SK-N-SH (cell line): ENCODE measurements at regions not wholly inside any gene's neighbourhood (a gene's known extent, or its start where the extent isn't known, plus 50 kb on each side); places are given as distances from the start of the nearest gene placed in this dataset.

ENCODE experiments used
- CTCF ChIA-PET: fragments of 300-600, 350-600 bp; formaldehyde crosslinking; extraction: SDS; loops from one replicate; lab custom pipeline; 2021; lab: Yijun Ruan, JAX
- POLR2A ChIA-PET: fragments of 350-600 bp; sonication (Branson Sonifier 250); formaldehyde crosslinking; extraction: SDS; loops from one replicate; lab custom pipeline; 2020; ENCODE audit warnings: antibody characterized with exemption, inconsistent platforms; lab: Yijun Ruan, JAX
- DNase-seq: peaks from one replicate; pipeline ENCODE4 v3.0.0; 2012
- H2AFZ ChIP-seq: fragments of 200-600 bp; sonication (generic); 2 replicates; pipeline ENCODE4 v1.8.1; 2016; ENCODE audit warnings: antibody characterized with exemption, mild to moderate bottlenecking, low read depth
- H3F3A ChIP-seq: fragments of 200-600 bp; sonication (generic); replicated peaks from 2 replicates; pipeline ENCODE3; 2016; ENCODE audit warnings: antibody characterized with exemption, mild to moderate bottlenecking; ENCODE audit not compliant: insufficient read depth
- H3K27ac ChIP-seq, 2 experiments: fragments of 200-500 bp in 1 of 2; fragments of 200-600 bp in 1 of 2; sonication (Bioruptor generic) in 1 of 2; sonication (generic), shearing (Covaris generic) in 1 of 2; 2 replicates each; pipeline versions ENCODE4 v1.5.1 to v1.6.1; 2014 to 2016; ENCODE audit warnings: low read depth in 2 of 2, inconsistent platforms in 1 of 2, low read length in 1 of 2, mild to moderate bottlenecking in 1 of 2, mixed read lengths in 1 of 2
- H3K27me3 ChIP-seq: fragments of 200-600 bp; sonication (generic), shearing (Covaris generic); 2 replicates; pipeline ENCODE4 v1.6.1; 2016; ENCODE audit warnings: mixed run types; ENCODE audit not compliant: insufficient read depth
- H3K36me3 ChIP-seq, 2 experiments: fragments of 200-500 bp in 1 of 2; fragments of 200-600 bp in 1 of 2; sonication (Bioruptor generic) in 1 of 2; sonication (generic) in 1 of 2; replicated peaks in 1 of 2; 2 replicates each; pipeline versions ENCODE3 to v1.5.1; 2014 to 2016; ENCODE audit warnings: low read length in 1 of 2, mild to moderate bottlenecking in 1 of 2; ENCODE audit not compliant: insufficient read depth in 2 of 2, control insufficient read depth in 1 of 2
- H3K4me1 ChIP-seq, 2 experiments: fragments of 200-500 bp in 1 of 2; fragments of 200-600 bp in 1 of 2; sonication (Bioruptor generic) in 1 of 2; sonication (generic), shearing (Covaris generic) in 1 of 2; 2 replicates each; pipeline versions ENCODE4 v1.5.1 to v1.6.1; 2014 to 2016; ENCODE audit warnings: low read depth in 1 of 2, low read length in 1 of 2, mixed run types in 1 of 2; ENCODE audit not compliant: insufficient read depth in 2 of 2, control insufficient read depth in 1 of 2
- H3K4me2 ChIP-seq: fragments of 200-600 bp; sonication (generic), shearing (Covaris generic); 2 replicates; pipeline ENCODE4 v1.6.1; 2017; ENCODE audit warnings: mixed run types
- H3K4me3 ChIP-seq, 2 experiments: fragments of 200-500 bp in 1 of 2; fragments of 200-600 bp in 1 of 2; sonication (Bioruptor generic) in 1 of 2; sonication (generic), shearing (Covaris generic) in 1 of 2; 2 replicates each; pipeline versions ENCODE4 v1.5.1 to v1.8.1; 2014 to 2016; ENCODE audit warnings: low read depth in 2 of 2, inconsistent platforms in 1 of 2, low read length in 1 of 2, mild to moderate bottlenecking in 1 of 2, mixed read lengths in 1 of 2, moderate library complexity in 1 of 2
- H3K79me2 ChIP-seq: fragments of 200-600 bp; sonication (generic); 2 replicates; pipeline ENCODE4 v1.8.1; 2017; ENCODE audit warnings: mild to moderate bottlenecking; ENCODE audit not compliant: insufficient read depth
- H3K9ac ChIP-seq: fragments of 200-600 bp; sonication (generic); 2 replicates; pipeline ENCODE4 v1.6.1; 2017; ENCODE audit warnings: mixed run types
- H3K9me2 ChIP-seq: fragments of 200-600 bp; sonication (generic); 2 replicates; pipeline ENCODE4 v1.6.1; 2017; ENCODE audit warnings: mixed run types
- H3K9me3 ChIP-seq: fragments of 200-600 bp; sonication (generic); 2 replicates; pipeline ENCODE4 v1.6.1; 2017; ENCODE audit warnings: mixed run types, mild to moderate bottlenecking, moderate library complexity
- H4K20me1 ChIP-seq: fragments of 200-600 bp; sonication (generic); 2 replicates; pipeline ENCODE4 v1.6.1; 2017; ENCODE audit warnings: mild to moderate bottlenecking, mixed run types; ENCODE audit not compliant: insufficient read depth
- ELF1 ChIP-seq: IDR thresholded peaks from 2 replicates; pipeline ENCODE4 v1.4.0; 2012
- FOSL2 ChIP-seq: IDR thresholded peaks from 2 replicates; pipeline ENCODE4 v1.4.0; 2012; ENCODE audit warnings: low read depth, mild to moderate bottlenecking, moderate library complexity, borderline replicate concordance
- GABPA ChIP-seq: IDR thresholded peaks from 2 replicates; pipeline ENCODE4 v1.4.0; 2012; ENCODE audit warnings: low read depth, mild to moderate bottlenecking
- RAD21 ChIP-seq: IDR thresholded peaks from 2 replicates; pipeline ENCODE4 v1.6.1; 2012; ENCODE audit warnings: mild to moderate bottlenecking, low read length
- RCOR1 ChIP-seq: fragments of 150-350 bp; IDR thresholded peaks from 2 replicates; pipeline ENCODE4 v1.6.1; 2017; ENCODE audit warnings: antibody characterized with exemption, low read length
- RFX5 ChIP-seq: IDR thresholded peaks from 2 replicates; pipeline ENCODE4 v1.6.1; 2012; ENCODE audit warnings: mild to moderate bottlenecking, improper control_type of control experiment, low read length
- SIN3A ChIP-seq: IDR thresholded peaks from 2 replicates; pipeline ENCODE4 v1.6.1; 2012; ENCODE audit warnings: low read depth, mild to moderate bottlenecking, low read length, moderate library complexity, borderline replicate concordance
- TAF1 ChIP-seq: IDR thresholded peaks from 2 replicates; pipeline ENCODE4 v1.6.1; 2012; ENCODE audit warnings: low read depth, mild to moderate bottlenecking, low read length, moderate library complexity, borderline replicate concordance
- TCF12 ChIP-seq: IDR thresholded peaks from 2 replicates; pipeline ENCODE4 v1.4.0; 2012
- YY1 ChIP-seq: IDR thresholded peaks from 2 replicates; pipeline ENCODE4 v1.4.0; 2012; ENCODE audit warnings: low read depth, mild to moderate bottlenecking
- WGBS: methylation state at CpG from one replicate; pipeline ENCODE4 v1.1.6; 2017; ENCODE audit warnings: low lambda C conversion rate; 5-methylcytosine and 5-hydroxymethylcytosine counted together
- TF ChIP-seq, protein P1 (sequence below): IDR thresholded peaks from 2 replicates; pipeline ENCODE4 v1.4.0; 2012; ENCODE audit warnings: low read depth, borderline replicate concordance
- TF ChIP-seq, protein P2 (sequence below): fragments of 200-600 bp; sonication (generic); IDR thresholded peaks from 2 replicates; pipeline ENCODE4 v1.6.1; 2017; ENCODE audit warnings: antibody characterized with exemption, mild to moderate bottlenecking, moderate library complexity

DNA sequence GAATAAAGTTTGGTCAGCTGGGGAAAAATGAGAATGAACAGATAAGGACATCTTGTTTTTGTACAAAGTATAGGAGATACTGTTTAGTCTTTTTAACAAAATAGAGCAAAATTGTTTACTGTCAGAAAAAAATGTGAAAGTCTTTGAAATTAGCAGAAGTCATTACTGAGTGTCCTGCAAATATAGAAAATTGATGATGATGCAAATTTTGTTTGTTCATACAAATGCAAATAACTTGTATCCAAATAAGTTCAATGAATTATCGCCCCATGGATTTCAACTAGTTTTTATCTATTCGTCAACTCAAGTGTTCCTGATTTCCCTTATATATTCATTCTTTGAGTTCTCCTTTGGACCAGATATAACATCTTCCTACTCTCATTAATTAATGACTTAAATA lies 378.0 kb upstream of the SGO1 start:
- Histone ChIP-seq H3F3A (no peaks in the 10 kb centered on the region), H3K27ac (peak overlapping the region in 1 of 2 experiments; percentile 74; a peak in 1 of 4 replicates), H3K9me2 (no peaks in the 10 kb centered on the region), H3K4me3 (no peak overlapping the region), H3K4me1 (peaks cover 0 to 2% of the 10 kb centered on the region in 2 experiments; a peak in 2 of 4 replicates), H2AFZ (no peak overlapping the region), H3K36me3 (no peaks in the 10 kb centered on the region), H3K4me2 (no peak overlapping the region), H3K9me3 (no peaks in the 10 kb centered on the region), H3K79me2 (no peaks in the 10 kb centered on the region), H3K27me3 (no peaks in the 10 kb centered on the region), H3K9ac (no peak overlapping the region), H4K20me1 (no peaks in the 10 kb centered on the region)
- TF ChIP-seq RFX5 (no peak), GABPA (no peak), ELF1 (no peak), TCF12 (no peak), YY1 (no peak), RAD21 (no peak), FOSL2 (no peak), SIN3A (no peak)
- WGBS = 79% methylated on average over 2 of the region's 2 CpGs
- CTCF ChIA-PET = no interaction called here
- POLR2A ChIA-PET = no interaction called here
- DNase-seq = no peak

DNA sequence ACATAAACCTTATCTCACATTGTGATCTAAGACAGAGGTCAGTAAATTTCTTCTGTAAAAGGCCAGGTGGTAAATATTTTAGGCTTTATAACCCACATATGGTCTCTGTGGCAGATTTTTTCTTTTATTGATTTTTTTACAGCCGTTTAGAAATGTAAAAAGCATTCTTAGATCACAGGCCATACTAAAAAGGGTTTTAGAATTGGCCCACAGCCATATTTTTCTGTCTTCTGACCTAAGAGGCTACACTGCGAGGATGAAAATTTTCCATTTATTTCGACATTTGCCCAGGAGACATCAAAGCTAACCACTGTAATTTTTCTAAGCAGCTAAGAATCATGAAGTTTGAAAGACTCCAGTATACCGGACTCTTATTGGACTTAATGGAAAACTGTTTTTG lies 377.2 kb upstream of the SGO1 start:
- CTCF ChIA-PET = no interaction called here
- Histone ChIP-seq H3K36me3 (no peaks in the 10 kb centered on the region), H3K9me3 (no peaks in the 10 kb centered on the region), H3K27me3 (no peaks in the 10 kb centered on the region), H3K4me3 (no peak overlapping the region), H3K4me1 (peaks cover 0 to 2% of the 10 kb centered on the region in 2 experiments; a peak in 2 of 4 replicates), H3K9ac (no peak overlapping the region), H2AFZ (peak overlapping the region; percentile 13; the same call in 1 of the 2 replicates), H3K79me2 (no peaks in the 10 kb centered on the region), H3K9me2 (no peaks in the 10 kb centered on the region), H4K20me1 (no peaks in the 10 kb centered on the region), H3K4me2 (no peak overlapping the region), H3K27ac (peak overlapping the region in 1 of 2 experiments; percentile 74; a peak in 2 of 4 replicates), H3F3A (no peaks in the 10 kb centered on the region)
- WGBS = 58% methylated on average over 4 of the region's 4 CpGs
- TF ChIP-seq TCF12 (peak; percentile 48), RCOR1 (no peak), TAF1 (no peak)
- TF ChIP-seq, protein P1, sequence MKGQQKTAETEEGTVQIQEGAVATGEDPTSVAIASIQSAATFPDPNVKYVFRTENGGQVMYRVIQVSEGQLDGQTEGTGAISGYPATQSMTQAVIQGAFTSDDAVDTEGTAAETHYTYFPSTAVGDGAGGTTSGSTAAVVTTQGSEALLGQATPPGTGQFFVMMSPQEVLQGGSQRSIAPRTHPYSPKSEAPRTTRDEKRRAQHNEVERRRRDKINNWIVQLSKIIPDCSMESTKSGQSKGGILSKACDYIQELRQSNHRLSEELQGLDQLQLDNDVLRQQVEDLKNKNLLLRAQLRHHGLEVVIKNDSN = no peak
- TF ChIP-seq, protein P2, sequence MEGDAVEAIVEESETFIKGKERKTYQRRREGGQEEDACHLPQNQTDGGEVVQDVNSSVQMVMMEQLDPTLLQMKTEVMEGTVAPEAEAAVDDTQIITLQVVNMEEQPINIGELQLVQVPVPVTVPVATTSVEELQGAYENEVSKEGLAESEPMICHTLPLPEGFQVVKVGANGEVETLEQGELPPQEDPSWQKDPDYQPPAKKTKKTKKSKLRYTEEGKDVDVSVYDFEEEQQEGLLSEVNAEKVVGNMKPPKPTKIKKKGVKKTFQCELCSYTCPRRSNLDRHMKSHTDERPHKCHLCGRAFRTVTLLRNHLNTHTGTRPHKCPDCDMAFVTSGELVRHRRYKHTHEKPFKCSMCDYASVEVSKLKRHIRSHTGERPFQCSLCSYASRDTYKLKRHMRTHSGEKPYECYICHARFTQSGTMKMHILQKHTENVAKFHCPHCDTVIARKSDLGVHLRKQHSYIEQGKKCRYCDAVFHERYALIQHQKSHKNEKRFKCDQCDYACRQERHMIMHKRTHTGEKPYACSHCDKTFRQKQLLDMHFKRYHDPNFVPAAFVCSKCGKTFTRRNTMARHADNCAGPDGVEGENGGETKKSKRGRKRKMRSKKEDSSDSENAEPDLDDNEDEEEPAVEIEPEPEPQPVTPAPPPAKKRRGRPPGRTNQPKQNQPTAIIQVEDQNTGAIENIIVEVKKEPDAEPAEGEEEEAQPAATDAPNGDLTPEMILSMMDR = no peak
- POLR2A ChIA-PET = no interaction called here
- DNase-seq = no peak
